A549 (cell line): ENCODE measurements at regions not wholly inside any gene's neighbourhood (a gene's known extent, or its start where the extent isn't known, plus 50 kb on each side); places are given as distances from the start of the nearest gene placed in this dataset.

ENCODE experiments used
- CTCF ChIP-seq: fragments of >200 bp; sonication (Bioruptor Twin); formaldehyde crosslinking; IDR thresholded peaks from 3 replicates; pipeline ENCODE4 v1.5.1; 2016
- E2F6 ChIP-seq: IDR thresholded peaks from 2 replicates; pipeline ENCODE4 v1.6.1; 2012; ENCODE audit warnings: low read depth, borderline replicate concordance
- NPAS2 ChIP-seq: fragments of 250-450 bp; sonication (Bioruptor Pico); IDR thresholded peaks from 2 replicates; pipeline ENCODE4 v1.8.0; 2022; ENCODE audit warnings: mild to moderate bottlenecking, moderate library complexity, borderline replicate concordance
- POLR2A ChIP-seq: IDR thresholded peaks from 2 replicates; pipeline ENCODE4 v1.6.1; 2012; ENCODE audit warnings: mild to moderate bottlenecking, low read length
- SMC3 ChIP-seq: fragments of >200 bp; sonication (Bioruptor Twin); formaldehyde crosslinking; IDR thresholded peaks from 3 replicates; pipeline ENCODE4 v1.6.1; 2018; ENCODE audit warnings: inconsistent platforms

- TF ChIP-seq NPAS2 (CRISPR knock-in tag) (no peak), CTCF (no peak), POLR2A (no peak), E2F6 (no peak), SMC3 (no peak)
Measured at GRCh38 chr13:57787058-57787791, 155.7 kb downstream of the PCDH17 start.
